Activated CD4-positive, alpha-beta T cell treated with anti-CD3 and anti-CD28 coated beads for 24 hours (primary cell): ENCODE measurements at regions not wholly inside any gene's neighbourhood (a gene's known extent, or its start where the extent isn't known, plus 50 kb on each side); places are given as distances from the start of the nearest gene placed in this dataset.
"Not testable (repeated sequence)": the region's sequence is repeated elsewhere in the genome, so short reads cannot be mapped to it uniquely, and the experiment has no call there.

Source experiments
- DNase-seq, 2 donors: peaks; one replicate each; pipeline ENCODE4 v3.0.0-alpha.2; 2020; ENCODE audit warnings: low read depth in 2 of 2

- no peak for DNase-seq
Measured at GRCh38 chr21:20259031-20259867, 739.0 kb upstream of the NCAM2 start.

- DNase-seq = no peak
Measured at GRCh38 chr21:20260124-20260523, 738.1 kb upstream of the NCAM2 start.

GRCh38 chr21:20261364-20261763, 736.8 kb upstream of the NCAM2 start:
- DNase-seq = no peak

GRCh38 chr21:20265707-20266440, 732.3 kb upstream of the NCAM2 start:
- no peak for DNase-seq

GRCh38 chr21:20266441-20266710, 731.8 kb upstream of the NCAM2 start:
- no peak for DNase-seq

GRCh38 chr21:20270365-20271055, 727.7 kb upstream of the NCAM2 start:
- DNase-seq = no peak

GRCh38 chr21:20272791-20273362, 725.3 kb upstream of the NCAM2 start:
- no peak for DNase-seq

- DNase-seq = no peak
Measured at GRCh38 chr21:20276377-20276776, 721.8 kb upstream of the NCAM2 start.

GRCh38 chr21:20276954-20277353, 721.3 kb upstream of the NCAM2 start:
- no peak for DNase-seq

GRCh38 chr21:20283836-20284235, 714.4 kb upstream of the NCAM2 start:
- no peak for DNase-seq

GRCh38 chr21:20292280-20292679, 705.9 kb upstream of the NCAM2 start:
- DNase-seq = no peak

GRCh38 chr21:20292854-20293253, 705.4 kb upstream of the NCAM2 start:
- not testable (repeated sequence) for DNase-seq

- no peak for DNase-seq
Measured at GRCh38 chr21:20301395-20301794, 696.8 kb upstream of the NCAM2 start.

- DNase-seq = no peak
Measured at GRCh38 chr21:20302084-20302483, 696.1 kb upstream of the NCAM2 start.

GRCh38 chr21:20306836-20307235, 691.4 kb upstream of the NCAM2 start:
- no peak for DNase-seq

GRCh38 chr21:20308586-20309315, 689.5 kb upstream of the NCAM2 start:
- DNase-seq = no peak

GRCh38 chr21:20311234-20311787, 686.9 kb upstream of the NCAM2 start:
- no peak for DNase-seq

- no peak for DNase-seq
Measured at GRCh38 chr21:20313013-20313412, 685.2 kb upstream of the NCAM2 start.

GRCh38 chr21:20315042-20315441, 683.2 kb upstream of the NCAM2 start:
- no peak for DNase-seq

GRCh38 chr21:20329636-20330035, 668.6 kb upstream of the NCAM2 start:
- DNase-seq = no peak

- no peak for DNase-seq
Measured at GRCh38 chr21:20330652-20331051, 667.6 kb upstream of the NCAM2 start.
